Hematopoietic multipotent progenitor cell treated with erythropoietin and hydrocortisone succinate and interleukin-3 and kit ligand, for 15 days (in vitro differentiated cells): ENCODE measurements at regions not wholly inside any gene's neighbourhood (a gene's known extent, or its start where the extent isn't known, plus 50 kb on each side); places are given as distances from the start of the nearest gene placed in this dataset.
"Not testable (repeated sequence)": the region's sequence is repeated elsewhere in the genome, so short reads cannot be mapped to it uniquely, and the experiment has no call there.

Source experiments
- DNase-seq: peaks from one replicate; pipeline ENCODE4 v3.0.0-alpha.2; 2015; ENCODE audit warnings: low spot score

DNA sequence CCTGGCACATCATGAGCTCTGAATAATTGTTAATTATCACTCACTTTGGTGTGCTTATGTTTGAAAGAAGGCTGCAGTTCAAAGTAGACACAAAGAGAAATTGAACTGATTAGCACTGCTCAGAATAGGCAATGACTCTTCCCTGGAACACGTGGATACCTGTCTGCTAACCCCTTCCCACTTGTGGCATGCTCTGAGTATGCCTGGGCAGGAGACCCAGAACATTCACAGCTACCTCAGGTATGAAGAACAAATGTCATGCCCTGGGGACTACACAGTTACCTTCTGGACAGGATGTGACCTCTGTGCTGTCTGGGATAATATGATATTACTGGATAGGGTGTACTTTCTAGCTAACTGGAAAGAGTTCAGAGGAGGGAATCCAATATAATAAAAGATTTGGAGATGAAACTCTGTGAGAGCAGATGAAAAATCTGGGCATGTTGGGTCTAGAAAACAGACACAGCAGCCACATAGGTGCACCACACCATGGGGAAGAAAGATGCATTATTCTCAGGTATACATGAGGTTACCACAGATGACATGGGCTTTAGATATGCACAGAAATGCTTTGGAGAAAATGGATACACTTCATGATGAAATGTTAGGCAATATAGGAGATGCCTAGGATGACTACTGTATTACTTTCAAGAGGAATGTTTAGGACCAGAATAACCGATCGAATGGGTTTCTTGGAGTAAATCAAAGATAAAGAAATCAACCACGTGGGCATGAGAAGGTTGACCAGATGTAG is 324.2 kb upstream of the PREP start:
- DNase-seq = no peak

DNA sequence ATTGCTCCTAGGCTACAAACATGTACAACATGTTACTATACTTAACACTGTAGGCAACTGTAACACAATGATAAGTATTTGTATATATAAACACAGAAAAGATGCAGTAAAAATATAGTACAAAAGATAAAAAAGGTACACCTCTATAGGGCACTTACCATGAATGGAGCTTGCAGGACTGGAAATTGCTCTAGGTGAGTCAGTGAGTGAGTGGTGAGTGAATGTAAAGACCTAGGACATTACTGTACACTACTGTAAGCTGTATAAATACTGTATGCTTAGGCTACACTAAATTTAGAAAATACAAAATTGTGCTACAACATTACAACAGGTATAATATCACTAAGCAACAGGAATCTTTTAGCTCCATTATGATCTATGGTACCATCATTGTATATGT is 312.0 kb upstream of the PREP start:
- no peak for DNase-seq

DNA sequence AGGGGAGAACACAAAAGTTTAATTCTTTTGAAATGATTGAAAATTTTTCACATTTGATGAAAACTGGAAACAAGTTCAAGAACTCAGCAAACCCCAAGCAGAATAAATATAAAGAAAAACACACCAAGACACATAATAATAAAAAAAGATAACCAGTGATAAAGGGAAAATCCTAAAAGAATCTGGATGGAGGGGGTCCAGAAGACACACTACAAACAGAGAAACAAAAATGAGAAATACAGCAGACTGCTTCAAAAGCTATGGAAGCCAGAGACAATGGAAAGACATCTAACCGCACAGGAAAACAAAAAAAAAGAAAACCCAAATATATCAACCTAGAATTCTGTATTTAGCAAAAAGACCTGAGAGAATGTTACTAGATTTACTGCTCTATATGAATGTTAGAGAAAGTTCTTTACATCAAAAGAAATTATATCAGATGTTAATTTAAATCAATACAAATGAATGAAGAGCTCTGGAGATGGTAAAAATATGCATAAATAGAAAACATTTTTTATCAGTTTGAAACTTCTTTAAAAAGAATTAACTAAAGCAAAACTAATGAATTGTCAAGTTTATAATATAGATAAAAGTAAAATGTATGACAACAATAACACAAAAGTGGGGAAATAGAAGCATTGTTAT is 310.7 kb upstream of the PREP start:
- DNase-seq = no peak

DNA sequence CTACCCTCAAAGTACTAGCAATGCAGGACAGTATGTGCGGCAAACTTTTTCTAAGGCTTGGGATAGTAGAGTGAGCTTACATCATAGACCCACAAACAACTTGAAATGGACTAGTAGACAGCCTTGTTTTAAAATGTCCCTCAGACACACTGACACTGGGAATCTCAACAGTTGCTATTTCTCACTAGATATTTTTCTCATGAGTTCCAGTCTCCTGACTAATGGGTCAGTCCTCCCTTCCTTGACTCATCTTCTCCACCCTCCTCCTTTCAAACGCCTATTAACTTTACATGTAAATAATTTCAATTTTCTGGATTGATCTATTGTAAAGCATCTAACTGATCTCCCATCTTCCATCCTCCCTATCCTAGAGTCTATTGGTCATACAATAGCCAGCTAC is 308.3 kb upstream of the PREP start:
- no peak for DNase-seq

DNA sequence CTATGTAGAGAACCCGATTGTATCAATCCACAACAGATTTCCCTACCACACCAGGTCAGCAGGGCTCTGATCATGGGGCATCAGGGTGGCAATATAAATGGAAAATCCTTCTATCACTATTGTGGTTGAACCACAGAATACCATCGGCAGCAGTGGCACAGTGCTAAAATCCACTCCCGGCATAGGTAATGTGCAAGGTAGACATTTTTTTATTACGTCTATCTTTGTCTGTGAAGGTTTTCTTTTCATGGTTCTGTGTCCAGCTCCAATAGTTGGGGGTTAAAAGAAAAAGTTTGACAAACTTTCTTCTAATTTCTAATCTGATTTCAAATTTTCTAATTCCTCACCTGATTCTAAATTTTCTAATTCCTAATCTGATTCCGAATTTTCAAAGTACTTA is 302.7 kb upstream of the PREP start:
- no peak for DNase-seq

DNA sequence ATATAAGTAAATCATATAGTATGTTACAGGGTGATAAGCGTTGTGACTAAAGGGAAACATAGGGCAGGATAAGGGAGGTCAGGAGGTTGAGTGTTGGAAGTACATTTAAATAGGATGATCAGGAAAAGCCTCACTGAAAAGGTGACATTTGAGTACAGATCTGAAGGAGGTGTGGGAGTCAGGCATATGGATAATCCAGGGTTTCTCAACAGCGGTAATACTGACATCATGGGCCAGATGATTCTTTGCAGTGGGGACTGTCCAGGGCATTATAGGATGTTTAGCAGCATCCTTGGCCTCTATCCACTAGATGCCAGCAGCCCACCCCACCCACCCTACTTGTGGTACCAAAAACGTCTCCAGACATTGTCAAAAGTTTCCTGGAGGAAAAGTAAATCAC is 292.6 kb upstream of the PREP start:
- no peak for DNase-seq

DNA sequence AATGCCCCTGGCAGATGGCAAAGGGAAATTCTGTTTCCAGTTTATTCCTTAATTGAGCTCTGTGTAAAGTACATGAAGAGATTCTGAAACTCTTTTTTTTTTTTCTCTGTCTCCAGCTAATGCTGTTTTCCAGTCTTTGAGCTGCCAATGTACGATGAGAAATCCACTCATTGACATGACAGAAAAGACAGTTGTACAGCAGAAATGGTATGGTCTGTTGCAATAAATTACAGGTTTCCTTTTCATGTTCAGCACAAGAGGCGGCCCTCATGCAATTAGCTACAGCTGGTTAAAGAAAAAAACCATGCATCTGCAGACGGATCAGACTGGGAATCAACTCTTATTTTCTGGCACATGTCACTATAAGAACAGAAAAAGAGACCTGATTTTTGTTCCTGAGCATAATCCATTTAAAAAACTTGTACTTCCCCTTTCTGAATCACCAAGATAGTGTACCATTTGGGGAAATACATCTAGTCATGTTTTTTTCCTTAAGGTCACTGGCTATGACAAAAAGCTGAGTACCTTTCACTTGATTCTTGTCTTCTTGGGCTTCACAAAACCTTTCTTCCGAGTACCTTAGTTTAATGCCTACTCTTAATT is 289.8 kb upstream of the PREP start:
- no peak for DNase-seq

DNA sequence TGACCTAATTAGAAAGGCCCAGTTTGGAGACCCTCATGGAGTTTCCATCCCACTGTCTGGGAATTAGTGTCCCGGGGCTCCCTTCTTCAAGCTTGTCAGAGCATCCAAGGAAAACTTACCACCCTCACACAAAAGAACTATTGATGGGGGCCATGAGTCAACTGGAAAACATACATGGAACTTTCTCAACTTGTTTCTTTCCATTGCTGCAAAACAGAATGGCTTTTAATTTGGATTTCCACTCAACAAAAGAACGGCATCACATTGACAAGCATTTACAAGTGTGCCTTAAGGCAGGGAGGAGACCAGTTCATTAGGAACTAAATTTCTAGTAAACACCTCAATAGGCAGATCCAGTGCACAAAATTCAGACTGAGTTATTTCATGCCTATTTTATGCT is 289.1 kb upstream of the PREP start:
- no peak for DNase-seq

DNA sequence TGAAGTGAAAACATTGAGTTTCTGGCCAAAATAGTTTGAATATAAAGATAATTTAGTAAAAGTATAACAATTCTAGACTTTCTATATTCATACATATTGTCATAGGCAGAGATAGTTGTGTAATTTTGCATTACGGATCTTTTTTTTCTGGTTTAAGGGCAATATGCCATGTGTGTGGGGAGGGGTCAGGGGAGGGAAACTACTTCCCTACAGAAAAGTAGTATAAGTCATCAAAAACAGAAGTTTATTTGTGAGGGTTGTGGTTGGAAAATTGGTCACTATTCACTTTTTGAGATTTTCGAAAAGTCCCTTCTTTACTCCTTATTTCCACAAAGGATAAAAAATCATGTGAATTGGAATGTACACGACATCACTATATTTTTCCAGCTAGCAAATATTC is 288.2 kb upstream of the PREP start:
- DNase-seq = no peak

DNA sequence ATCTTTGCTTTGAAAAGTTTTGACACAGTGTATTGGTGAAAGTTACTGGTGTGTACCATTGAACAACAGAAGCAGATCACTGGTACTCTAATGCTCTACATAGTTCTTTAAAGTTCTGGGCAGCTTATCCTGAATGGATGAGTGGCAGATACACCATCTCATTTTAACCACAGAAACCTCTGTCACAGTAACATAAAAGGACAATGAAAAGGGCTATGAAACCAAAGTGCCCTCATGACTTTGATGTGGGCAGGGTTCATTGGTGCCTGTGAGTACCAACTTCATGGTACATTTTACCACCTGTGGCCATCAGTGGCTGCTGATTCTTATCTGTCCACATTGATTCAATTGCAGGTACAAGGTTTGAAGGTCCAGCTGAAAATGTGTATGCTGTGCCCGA is 285.7 kb upstream of the PREP start:
- DNase-seq = no peak

DNA sequence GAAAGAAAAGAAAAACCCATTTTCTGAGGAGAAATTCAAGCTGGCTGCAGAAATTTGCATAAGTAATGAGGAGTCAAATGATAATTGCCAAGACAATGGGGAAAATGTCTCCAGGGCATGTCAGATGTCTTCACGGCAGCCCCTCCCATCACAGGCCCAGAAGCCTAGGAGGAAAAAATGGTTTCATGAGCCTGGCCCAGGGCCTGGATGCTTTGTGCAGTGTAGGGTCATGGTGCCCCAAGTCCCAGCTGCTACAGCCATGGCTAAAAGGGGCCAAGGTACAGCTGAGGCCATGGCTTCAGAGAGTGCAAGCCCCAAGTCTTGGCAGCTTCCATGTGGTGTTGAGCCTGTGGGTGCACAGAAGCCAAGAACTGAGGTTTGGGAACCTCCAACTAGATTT is 283.9 kb upstream of the PREP start:
- not testable (repeated sequence) for DNase-seq

DNA sequence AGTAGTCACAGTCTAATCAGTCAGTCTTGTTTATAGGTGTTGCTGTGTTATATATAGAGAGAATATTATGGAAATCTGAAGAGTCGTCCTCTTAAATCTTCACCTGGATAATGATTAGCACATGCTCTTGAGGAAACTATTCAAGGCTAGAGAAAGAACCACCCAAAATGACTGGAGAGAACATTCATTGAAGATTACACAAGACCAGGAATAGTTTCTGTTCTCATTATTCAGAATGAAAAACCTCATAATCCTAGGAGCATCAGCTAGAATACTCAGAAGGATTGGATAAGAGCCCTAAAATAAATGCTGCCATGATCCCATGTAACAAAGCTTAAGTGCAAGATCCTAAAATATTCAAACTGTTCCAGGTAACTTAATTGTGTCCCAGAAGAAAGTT is 278.2 kb upstream of the PREP start:
- DNase-seq = no peak

DNA sequence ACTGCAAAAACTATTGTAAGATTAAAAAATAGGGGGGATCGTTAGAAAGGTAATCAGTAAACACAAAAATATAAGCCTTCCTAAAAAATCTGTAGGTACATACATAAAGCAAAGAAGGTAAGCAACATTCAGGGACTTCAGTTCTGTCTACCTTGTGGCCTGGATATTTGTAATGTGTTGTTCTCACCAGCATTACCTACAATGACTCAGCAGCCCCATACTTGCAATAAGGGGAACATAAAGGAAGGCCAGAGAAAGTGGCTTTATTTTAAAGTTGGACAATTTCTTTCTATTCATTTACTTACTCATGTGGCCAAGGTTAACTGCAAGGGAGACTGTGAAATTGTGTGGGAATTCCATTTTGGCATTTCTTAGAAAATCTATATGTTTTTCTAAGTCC is 277.2 kb upstream of the PREP start:
- no peak for DNase-seq

DNA sequence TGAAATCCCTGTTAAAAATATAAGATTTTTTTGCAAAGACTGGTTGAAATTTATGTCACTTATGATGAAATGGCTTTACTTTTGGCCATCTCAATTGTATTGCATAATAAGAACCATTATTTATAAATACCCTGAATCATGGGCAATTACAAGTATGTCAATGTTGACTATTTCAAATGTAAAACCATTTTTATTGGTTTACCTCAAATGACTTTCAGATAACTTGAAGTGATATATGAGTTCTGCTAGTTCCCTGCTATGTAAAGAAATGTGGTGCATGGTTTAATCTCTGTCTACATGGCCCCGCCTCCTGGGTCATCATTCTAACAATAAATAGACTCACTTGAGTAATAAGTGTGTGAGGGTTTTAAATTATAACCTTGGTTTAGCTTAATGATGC is 275.6 kb upstream of the PREP start:
- DNase-seq = no peak

DNA sequence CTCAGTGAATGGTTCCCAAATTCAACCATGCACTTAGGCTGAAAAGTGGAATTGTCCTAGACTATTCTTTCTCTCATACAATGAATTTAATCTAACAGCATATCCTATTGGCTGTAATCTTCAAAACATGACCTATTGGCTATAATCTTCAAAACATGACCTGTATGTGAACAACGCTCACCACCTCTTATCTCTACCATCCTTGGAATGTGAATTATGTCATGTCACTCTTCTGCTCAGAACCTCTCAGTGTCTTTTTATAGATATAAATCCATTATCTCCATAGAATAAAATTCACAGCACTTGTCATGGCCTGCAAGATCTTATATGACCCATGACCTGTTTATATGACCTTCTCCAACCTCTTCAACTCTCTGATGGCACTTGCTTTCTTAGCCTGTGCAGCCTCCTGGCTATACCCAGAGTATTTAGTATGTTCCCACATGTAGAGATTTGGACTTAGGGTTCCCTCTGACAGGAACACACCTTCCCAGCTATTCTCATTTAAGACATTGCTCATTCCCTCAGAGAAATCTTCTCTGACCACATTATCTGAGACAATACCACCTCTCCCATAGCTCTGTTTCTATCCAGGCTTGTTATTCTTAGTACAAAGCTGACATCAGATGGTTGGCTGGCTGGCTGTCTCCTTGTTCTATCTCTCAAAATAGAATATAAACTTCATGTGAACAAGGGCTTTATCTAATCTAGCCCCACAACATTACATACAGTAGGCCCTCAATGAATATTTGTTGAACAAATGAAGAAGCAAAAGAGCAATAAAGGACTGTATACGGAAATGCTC is 275.0 kb upstream of the PREP start:
- no peak for DNase-seq

DNA sequence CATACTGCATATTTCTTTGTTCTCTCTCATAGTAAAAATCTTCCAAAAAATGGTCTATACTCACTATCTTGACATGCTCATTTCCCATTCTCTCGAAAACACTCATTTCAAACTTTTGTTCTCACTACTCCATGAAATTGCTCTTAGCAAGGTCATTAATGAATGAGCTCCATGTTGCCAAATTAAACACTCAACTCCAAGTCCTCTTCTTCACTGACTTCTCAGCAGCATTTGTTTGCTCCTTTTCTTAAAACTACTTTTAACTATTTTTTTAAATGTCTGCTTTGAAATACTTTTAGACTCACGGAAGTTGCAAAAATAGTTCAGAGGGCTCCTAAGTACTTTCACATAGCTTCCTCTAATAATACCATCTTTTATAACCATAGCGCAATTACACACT is 274.0 kb upstream of the PREP start:
- DNase-seq = no peak

DNA sequence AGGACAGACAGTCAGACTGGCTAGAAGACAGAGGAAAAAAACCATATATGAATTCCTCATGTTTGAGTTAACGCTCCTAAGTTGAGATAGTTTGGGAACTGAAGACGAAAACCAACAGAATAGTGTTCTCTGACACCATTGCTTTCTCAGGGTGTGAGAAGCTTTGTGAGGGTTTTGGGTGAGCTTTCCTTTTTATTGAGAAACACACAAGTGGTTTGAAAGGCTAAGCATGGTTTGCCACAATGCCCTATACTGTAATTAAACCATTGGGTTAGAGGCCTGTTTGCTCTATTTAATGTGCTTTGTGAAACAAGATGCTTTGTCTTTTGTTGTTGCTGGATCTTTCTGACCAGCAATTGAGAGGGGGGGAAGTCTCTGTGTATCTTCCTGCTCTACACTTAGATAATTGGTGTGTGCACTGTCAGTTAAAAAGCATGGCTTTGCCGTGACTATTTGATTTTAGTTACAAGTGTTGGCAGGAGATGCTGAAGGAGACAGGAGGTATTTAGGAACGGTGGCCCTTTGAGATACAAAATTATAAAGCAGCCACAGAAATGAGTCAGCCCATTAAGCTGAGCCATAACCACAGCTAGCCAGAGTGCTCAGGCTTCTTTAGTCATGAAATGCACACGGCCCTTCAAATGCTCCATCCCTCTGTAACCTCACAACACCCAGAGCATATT is 273.0 kb upstream of the PREP start:
- no peak for DNase-seq

DNA sequence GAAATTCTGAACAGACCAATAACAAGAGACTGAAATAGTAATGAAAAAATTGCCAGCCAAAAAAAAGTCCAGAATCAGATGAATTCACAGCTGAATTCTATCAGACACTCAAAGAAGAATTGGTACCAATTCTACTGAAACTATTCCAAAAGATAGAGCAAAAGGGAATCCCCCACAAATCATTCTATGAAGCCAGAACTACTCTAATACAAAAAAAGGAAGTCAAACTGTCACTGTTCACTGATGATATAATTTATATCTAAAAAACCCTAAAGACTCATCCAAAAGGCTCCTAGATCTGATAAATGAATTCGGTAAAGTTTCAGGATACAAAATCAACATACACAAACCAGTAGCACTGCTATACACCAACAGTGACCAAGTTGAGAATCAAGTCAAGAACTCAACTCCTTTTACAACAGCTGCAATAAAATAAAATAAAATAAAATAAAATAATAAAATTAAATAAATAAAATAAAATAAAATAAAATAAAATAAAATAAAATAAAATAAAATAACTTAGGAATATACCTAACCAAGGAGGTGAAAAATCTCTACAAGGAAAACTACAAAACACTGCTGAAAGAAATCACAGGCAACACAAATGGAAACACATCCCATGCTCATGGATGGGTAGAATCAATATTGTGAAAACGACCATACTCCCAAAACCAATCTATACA is 270.1 kb upstream of the PREP start:
- DNase-seq = not testable (repeated sequence)

DNA sequence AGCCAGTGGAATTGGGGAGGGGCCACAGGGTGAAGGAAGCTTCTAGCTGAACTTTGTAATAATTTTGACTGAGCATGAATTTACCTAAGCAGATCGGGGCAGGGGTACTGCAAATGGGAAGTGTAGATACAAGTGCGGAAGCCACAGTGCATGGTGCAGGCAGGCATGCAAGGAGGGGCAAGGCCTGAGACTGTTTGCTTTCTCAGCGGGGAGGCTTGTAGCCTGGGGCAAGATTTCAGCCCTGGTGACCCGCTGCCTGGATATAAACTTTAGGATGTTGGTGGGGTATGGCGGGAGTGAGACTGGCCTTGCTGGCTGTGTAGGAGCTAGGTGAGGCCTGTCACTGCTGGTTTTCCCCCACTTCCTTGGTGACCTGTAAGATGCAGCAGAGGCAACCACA is 266.4 kb upstream of the PREP start:
- DNase-seq = no peak

DNA sequence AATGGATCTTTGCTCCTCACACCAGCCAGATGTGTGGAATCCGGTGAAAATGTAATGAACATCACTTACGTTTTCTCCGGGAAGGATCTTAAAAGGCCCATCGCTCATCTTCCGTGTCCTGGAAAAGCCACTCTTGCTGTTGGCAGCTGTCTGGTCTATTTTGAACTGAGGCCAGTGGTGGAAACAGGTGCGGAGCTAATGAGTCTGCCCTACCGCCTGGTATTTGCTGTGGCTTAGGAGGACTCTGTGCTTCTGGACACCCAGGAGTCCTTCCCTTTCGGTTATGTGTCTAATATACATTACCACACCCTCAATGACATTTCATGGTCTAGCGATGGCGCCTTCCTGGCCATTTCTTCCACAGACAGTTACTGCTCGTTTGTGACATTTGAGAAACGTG is 264.2 kb upstream of the PREP start:
- no peak for DNase-seq

DNA sequence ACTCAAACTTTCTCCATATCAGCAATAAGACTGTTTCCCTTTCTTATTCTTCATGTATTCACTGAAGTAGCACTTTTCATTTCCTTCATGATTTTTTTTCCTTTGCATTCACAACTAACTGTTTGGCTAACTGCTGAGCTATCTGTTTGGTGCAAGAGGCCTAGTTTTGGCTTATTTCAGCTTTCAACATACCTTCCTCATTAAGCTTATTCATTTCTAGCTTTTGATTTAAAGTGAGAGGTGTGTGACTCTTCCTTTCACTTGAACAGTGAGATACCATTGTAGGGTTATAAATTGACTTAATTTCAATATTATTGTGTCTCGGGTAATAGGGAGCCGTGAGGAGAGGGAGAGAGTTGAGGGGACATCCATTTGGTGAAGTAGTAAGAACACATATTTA is 262.0 kb upstream of the PREP start:
- no peak for DNase-seq

DNA sequence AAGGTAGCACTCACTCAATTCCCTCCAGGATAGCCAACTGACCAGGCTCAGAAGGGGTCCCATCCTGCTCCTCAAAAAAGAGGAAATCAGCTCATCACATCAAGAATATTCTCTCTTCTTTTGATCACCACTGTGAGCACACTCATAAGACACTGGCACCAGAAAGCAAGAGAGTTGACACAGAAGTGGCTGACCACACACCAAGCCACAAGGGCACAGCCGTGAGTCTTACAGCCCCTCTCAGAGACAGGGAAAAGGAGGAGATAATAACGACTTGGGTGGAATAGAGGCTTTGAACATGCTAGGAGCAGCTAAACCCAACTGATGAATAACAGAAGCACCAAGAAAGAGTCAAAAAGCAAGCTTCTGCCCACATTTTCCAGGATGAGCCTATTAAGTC is 249.1 kb upstream of the PREP start:
- DNase-seq = no peak
